ES-I3 (cell line): ENCODE measurements at regions not wholly inside any gene's neighbourhood (a gene's known extent, or its start where the extent isn't known, plus 50 kb on each side); places are given as distances from the start of the nearest gene placed in this dataset.

Experiments used
- H3K36me3 ChIP-seq: 2 replicates; pipeline ENCODE4 v1.6.1; 2013; ENCODE audit warnings: mild to moderate bottlenecking, low read length, control low read depth, moderate library complexity; ENCODE audit not compliant: insufficient read depth
- H3K4me1 ChIP-seq: 2 replicates; pipeline ENCODE4 v1.6.1; 2013; ENCODE audit warnings: mild to moderate bottlenecking, control low read depth, low read length; ENCODE audit not compliant: insufficient read depth
- H3K9ac ChIP-seq: 2 replicates; pipeline ENCODE4 v1.6.1; 2013; ENCODE audit warnings: low read depth, mild to moderate bottlenecking, low read length, moderate library complexity
- H3K9me3 ChIP-seq: 2 replicates; pipeline ENCODE4 v1.6.1; 2013; ENCODE audit warnings: mild to moderate bottlenecking, low read length, moderate library complexity; ENCODE audit not compliant: control insufficient read depth, insufficient read depth

DNA sequence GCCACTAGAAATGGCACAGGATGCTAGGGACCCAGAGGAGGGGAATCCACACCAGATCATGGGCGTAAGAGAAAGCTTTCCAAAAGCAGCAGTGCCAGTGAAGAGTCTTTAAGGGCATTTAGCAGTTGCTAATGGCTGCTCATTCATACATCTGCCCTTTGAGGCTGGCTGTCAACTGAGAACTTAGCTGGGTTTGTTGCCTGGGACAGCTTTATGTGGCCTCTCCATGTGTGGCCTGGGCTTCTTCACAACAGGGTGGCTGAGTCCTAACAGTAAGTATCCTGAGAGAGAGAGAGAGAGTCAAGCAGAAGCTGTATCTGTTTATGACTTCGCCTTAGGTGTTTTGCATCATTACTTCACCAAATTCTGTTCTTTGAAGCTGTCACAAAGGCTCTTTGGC, 286.1 kb upstream of the KCNJ16 start:
- Histone ChIP-seq H3K9ac (no peak overlapping the region), H3K9me3 (no peaks in the 10 kb centered on the region), H3K36me3 (no peaks in the 10 kb centered on the region), H3K4me1 (no peaks in the 10 kb centered on the region)

DNA sequence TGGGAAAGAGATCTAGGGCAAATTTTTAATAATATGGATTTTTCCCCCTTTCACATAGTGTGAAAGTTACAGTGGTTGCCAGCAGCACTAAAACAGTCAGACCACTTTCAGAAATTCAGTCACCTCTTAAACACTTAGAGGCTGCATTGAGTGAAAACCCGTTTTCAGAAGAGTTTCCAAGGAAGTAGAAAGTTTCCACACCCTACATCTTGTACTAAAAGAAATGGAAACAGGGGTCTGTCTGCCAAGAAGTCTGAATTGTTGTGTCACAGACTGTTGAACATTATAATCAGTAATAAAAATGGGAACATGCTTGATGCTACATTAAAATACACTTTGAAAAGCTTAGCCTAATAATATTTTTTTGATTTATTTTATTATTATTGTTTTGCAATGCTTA, 278.9 kb upstream of the KCNJ16 start:
- H3K4me1 ChIP-seq = no peaks in the 10 kb centered on the region
- H3K36me3 ChIP-seq = no peaks in the 10 kb centered on the region
- H3K9ac ChIP-seq = no peak overlapping the region
- H3K9me3 ChIP-seq = no peaks in the 10 kb centered on the region

DNA sequence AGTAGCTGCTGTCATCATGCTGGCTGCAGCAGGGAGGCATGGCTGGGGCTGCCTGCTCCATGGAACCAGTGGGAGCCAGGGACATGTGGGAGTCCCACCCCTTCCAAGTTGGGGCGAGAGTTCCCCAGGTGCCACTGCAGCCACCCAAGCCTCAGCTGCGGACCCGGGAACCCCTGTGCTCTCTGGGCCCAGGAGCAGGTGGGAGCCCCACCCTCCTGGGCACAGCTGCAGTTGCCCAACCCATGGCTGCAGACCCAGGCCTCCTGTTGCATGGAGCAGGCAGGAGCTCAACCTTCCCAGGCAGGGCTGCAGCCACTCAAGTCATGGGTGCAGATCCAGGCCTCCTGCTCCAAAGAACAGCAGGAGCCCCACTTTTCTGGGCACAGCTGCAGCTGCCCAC, 274.2 kb upstream of the KCNJ16 start:
- Histone ChIP-seq H3K9ac (no peak overlapping the region), H3K9me3 (no peaks in the 10 kb centered on the region), H3K36me3 (no peaks in the 10 kb centered on the region), H3K4me1 (no peaks in the 10 kb centered on the region)

DNA sequence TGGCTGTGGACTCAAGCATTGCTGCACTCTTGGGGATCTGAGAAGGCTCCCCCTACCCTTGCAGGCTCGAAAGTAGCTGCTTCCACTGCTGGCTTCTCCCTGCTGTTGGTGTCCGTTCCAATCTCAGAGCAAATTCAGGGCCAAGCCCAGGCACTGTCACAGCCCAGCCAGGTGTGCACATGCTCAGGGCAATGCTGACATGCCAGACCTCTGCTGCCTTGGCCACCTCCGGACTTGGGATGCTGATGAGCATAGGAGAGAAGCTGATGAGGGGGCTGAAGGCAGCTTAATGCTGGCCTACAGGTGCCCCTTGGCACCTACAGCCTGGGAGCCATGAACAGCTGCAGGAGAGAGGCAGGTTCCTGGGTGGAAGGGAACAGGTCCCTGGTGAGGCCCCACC, 273.7 kb upstream of the KCNJ16 start:
- H3K9me3 ChIP-seq = no peaks in the 10 kb centered on the region
- no peaks in the 10 kb centered on the region for H3K4me1 ChIP-seq
- H3K9ac ChIP-seq = no peak overlapping the region
- H3K36me3 ChIP-seq = no peaks in the 10 kb centered on the region

DNA sequence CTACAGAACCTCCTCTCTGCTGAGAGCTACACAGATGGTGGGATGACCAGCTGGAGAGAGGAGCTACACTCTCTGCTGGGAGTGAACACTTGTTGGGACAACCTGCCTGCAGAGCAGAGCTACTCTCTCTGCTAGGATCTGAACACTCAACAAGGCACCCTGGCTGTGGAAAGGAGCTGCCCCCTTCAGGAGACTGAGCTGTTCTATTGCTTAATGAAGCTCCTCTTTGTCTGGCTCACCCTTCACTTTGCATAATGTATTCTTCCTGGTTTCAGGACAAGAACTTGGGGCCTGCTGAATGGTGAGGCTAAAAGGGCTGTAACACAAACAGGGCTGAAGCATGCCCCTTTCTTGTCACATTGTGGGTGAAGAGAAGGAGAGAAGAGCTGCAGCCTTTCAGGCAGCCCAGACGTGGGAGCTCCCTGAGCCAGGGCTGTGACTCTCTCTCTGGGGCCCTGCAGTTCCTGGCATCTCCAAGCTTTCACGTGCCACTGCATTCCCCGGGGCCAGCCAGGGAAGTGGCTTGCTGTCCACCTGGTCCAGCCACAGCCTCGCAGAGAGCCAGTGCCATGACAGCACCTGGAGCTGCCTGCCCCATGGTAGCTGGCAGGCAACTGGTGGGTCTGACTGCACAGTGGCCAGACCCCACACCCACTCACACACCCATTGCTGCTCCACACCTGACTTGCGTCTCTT, 272.8 kb upstream of the KCNJ16 start:
- H3K4me1 ChIP-seq = no peaks in the 10 kb centered on the region
- H3K9ac ChIP-seq = no peak overlapping the region
- no peaks in the 10 kb centered on the region for H3K36me3 ChIP-seq
- no peaks in the 10 kb centered on the region for H3K9me3 ChIP-seq

DNA sequence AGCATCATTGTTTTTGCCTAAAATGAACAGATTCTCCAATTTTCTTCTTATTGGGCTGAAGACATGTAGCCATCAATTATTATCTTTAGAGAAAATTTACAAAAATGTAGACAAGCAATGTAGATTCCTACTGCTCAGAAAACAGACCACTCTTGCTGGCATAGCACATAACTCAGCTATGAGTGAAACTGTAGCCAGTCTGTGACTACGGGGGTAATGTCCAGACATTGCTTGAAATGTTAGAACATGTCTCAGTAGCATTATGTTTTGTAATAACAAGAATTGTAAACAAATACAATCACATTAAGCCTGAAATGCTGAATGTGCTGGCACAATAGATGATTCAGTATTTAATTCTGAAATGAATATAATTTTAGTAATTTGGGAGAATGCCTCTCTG, 265.7 kb upstream of the KCNJ16 start:
- H3K9ac ChIP-seq = no peak overlapping the region
- H3K36me3 ChIP-seq = no peaks in the 10 kb centered on the region
- H3K9me3 ChIP-seq = no peaks in the 10 kb centered on the region
- H3K4me1 ChIP-seq = no peaks in the 10 kb centered on the region

DNA sequence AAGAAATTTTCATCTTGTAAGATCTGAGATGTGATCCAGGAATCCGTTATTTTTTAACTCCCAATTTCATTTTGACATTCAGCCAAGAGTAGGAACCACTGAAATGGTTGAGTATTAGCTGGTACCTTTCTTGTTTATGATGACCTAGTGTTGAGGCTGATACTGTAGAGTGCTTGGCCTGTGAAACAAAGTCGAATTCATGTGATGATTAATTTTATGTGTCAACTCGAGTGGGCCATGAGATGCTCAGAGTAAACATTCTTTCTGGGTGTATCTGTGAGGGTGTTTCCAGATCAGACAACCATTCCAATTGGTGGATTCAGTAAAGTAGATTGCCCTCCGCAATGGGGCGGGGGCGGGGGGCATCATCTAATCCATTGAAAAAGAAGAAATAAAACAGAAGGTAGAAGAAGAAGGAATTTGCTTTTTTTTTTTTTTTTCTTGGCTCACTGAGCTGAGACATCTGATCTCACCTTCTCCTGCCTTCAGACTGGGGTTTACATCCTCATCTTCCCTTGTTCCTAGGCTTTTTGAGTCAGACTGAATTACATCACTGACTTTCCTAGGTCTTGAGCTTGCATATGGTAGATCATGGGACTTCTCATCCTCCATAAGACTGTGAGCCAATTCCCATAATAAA, 264.6 kb upstream of the KCNJ16 start:
- H3K9ac ChIP-seq = no peak overlapping the region
- no peaks in the 10 kb centered on the region for H3K36me3 ChIP-seq
- no peaks in the 10 kb centered on the region for H3K4me1 ChIP-seq

DNA sequence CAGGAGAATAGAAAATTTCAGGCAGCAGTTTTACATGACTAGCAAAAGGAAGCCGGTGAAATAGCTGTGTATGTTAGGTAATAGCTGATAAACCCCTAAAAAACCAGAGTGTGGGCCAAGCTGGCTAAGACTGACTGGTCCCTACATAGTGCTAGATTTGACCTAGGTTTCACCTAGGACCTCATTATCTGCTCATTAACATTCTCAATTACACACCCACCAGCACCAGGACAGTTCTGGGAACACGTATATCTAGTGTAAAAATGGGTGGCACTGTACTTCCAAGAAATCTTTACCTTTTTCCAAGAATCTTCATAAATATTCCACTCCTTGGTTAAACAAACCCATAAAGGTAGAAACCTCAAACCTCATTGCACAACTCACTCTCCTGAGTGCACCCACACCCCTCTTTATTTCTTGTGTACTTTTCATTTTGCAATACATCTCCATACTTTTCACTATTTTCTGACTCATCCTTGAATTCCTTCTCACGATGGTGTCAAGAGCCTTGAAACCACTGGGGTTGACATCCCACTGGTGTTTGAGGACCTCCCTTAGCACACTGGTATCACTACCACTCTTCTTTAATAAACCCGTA, 262.7 kb upstream of the KCNJ16 start:
- Histone ChIP-seq H3K9me3 (no peaks in the 10 kb centered on the region), H3K4me1 (no peaks in the 10 kb centered on the region), H3K9ac (no peak overlapping the region), H3K36me3 (no peaks in the 10 kb centered on the region)

More for the DNA sequence above, 264.6 kb upstream of the KCNJ16 start:
- no peaks in the 10 kb centered on the region for H3K9me3 ChIP-seq

DNA sequence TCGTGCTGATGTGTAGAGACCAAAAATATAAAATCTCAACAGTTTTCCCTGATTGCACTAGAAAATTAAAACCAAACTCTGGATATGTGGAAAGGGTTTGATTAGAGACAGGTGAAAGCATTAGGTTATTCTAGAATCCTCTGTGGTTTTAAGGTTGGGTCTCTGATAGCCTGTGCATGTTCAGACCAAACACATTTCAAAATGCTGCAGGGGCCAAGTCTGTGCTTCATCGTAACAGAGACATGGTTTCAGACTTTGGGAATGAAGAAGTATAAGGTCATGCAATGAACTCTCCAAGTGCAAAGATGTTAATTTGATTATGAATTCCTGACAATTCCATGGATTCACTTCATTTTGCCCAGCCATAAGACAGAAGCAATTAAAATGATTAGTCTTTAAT, 261.0 kb upstream of the KCNJ16 start:
- no peaks in the 10 kb centered on the region for H3K4me1 ChIP-seq
- no peaks in the 10 kb centered on the region for H3K9me3 ChIP-seq
- no peak overlapping the region for H3K9ac ChIP-seq
- no peaks in the 10 kb centered on the region for H3K36me3 ChIP-seq

DNA sequence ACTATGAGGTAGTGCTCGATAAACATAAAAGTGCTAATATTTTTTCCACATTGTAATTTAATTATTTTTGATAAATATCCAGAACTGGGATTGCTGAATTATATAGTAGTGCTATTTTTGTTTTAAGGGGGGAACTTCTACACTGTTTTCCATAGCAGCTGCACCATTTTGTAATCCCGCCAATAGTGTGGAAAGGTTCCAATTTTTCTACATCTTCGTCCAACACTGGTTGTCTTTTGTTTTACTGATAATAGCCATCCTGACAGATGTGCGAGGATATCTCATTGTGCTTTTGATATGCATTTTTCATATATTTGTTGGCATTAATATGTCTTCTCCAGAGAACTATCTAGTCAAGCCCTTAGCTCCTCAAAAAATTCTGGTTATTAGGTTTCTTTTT, 259.6 kb upstream of the KCNJ16 start:
- Histone ChIP-seq H3K9me3 (no peaks in the 10 kb centered on the region), H3K36me3 (no peaks in the 10 kb centered on the region), H3K4me1 (no peaks in the 10 kb centered on the region), H3K9ac (no peak overlapping the region)

DNA sequence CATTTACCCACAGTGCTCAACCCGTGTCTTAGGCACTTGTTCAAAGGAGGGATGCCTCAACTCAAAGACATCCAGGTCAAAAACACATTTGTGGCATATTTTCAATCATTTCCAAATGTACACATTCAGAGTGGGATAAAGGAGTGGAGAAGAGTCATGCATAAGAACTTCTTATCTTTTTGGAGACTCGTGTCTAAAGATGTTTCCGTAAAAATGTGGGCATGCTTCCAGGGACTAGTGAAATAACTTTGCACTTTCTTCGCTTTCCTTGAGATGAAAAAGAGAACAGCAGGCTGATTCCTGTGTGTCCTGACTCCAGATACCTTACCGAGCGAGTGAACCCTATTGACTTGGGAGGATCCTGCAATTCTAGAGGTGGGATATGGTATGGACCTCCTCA, 256.6 kb upstream of the KCNJ16 start:
- no peaks in the 10 kb centered on the region for H3K36me3 ChIP-seq
- H3K9me3 ChIP-seq = no peaks in the 10 kb centered on the region
- H3K9ac ChIP-seq = no peak overlapping the region
- no peaks in the 10 kb centered on the region for H3K4me1 ChIP-seq

DNA sequence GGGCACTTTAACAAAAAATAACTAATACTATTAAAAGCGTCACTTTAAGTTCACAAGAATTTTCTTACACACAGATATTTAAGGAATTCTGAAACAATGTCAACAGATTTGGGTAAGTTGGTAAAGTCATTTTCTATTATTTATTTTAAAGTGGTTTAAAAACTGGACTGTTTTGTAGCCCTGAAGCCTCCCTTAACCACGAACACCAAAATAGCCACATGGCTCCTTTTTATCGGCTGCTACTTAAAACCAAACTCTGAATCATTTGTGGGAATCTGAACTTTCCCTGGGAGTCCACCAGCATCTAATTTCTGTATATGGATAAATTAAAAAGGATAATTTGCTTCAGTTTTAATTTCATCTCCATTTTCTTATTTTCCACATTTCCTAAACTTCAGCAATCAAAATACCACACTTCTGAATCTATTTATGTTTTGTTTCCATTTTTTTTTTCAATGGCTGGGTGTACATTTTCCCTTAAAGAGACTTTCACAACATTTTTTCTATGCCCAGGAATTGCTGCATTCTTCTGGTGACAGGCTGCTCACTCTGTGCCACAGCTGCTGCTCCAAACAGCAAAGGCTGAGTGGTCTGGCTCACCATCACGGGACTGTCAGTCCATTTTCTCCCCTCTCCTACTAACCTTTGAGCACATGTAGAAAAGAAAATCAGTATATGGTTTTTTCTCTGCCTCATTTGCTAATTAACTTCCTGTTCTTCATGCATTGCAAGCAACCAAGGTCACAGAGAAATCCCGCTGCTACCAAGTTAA, 255.5 kb upstream of the KCNJ16 start:
- Histone ChIP-seq H3K36me3 (no peaks in the 10 kb centered on the region), H3K4me1 (no peaks in the 10 kb centered on the region), H3K9ac (no peak overlapping the region), H3K9me3 (no peaks in the 10 kb centered on the region)

DNA sequence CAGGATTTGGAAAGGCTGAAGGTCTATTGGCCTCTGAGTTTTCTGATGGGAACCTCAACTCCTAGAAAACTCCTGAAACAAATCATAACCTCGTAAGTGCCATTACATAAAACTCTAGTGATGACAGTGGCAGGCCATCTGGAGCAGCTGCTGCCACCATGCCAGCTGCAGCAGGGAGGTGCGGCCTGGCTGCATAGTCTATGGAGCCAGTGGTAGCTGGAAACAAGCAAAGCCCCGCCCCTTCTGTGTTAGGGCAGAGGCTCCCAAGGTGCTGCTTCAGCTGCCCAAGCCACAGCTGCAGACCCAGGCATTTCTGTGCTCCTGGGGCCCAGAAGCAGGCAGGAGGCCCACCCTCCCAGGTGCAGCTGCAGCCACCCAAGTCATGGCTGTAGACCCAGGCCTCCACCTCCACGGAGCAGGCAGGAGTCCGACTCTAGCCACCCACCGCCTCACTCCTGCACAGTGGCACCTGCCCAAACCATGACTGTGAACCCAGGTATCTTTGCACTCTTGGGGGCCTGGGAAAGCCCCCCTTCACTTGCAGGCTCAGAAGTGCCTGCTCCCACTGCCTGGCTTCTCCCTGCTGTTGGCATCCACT, 254.1 kb upstream of the KCNJ16 start:
- Histone ChIP-seq H3K9ac (no peak overlapping the region), H3K36me3 (no peaks in the 10 kb centered on the region), H3K9me3 (no peaks in the 10 kb centered on the region), H3K4me1 (no peaks in the 10 kb centered on the region)

DNA sequence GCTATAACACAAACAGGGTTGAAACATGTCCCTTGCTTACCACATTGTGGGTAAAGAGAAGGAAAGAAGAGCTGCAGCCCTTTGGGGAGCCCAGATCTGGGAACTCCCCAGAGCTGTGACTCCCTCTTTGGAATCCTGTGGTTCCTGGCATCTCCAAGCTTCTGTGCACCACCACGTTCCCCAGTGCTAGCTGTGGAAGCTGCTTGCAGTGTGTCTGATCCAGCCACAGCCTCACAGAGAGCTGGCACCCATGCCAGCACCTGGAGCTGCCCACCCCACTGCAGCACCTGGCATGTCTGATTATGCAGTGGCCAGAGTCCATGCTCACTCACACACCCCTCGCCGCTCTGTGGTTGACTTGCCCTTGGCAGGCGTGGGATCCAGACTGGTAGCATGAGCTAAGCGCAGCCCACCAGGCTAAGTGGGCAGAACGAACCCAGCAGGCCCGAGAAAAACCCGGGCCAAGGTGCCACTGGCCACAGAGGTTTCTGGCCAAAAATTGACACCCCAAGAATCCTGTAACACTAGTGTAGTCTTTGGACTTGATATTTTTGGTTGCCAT, 252.6 kb upstream of the KCNJ16 start:
- Histone ChIP-seq H3K9ac (no peak overlapping the region), H3K36me3 (no peaks in the 10 kb centered on the region), H3K4me1 (no peaks in the 10 kb centered on the region), H3K9me3 (no peaks in the 10 kb centered on the region)
